HuH-7.5 (cell line): ENCODE measurements at regions not wholly inside any gene's neighbourhood (a gene's known extent, or its start where the extent isn't known, plus 50 kb on each side); places are given as distances from the start of the nearest gene placed in this dataset.
"Not testable (repeated sequence)": the region's sequence is repeated elsewhere in the genome, so short reads cannot be mapped to it uniquely, and the experiment has no call there.

Experiments
- DNase-seq: peaks from one replicate; pipeline ENCODE4 v3.0.0; 2011; ENCODE audit warnings: low spot score

- DNase-seq = no peak
These were observed 110.0 kb upstream of the MEF2A start for GRCh38 chr15:99455789-99456160.

GRCh38 chr15:99464137-99464536 lies 101.6 kb upstream of the MEF2A start:
- DNase-seq = no peak

- no peak for DNase-seq
These were observed 99.0 kb upstream of the MEF2A start for GRCh38 chr15:99466701-99467337.

- no peak for DNase-seq
These were observed 98.5 kb upstream of the MEF2A start for GRCh38 chr15:99467338-99467720.

- DNase-seq = no peak
These were observed 97.8 kb upstream of the MEF2A start for GRCh38 chr15:99467853-99468464.

- DNase-seq = not testable (repeated sequence)
These were observed 95.6 kb upstream of the MEF2A start for GRCh38 chr15:99470204-99470603.

- no peak for DNase-seq
These were observed 93.2 kb upstream of the MEF2A start for GRCh38 chr15:99472416-99473145.

GRCh38 chr15:99473981-99474906 lies 91.5 kb upstream of the MEF2A start:
- DNase-seq = no peak

GRCh38 chr15:99474909-99475753 lies 90.7 kb upstream of the MEF2A start:
- DNase-seq = no peak

- DNase-seq = no peak
These were observed 89.9 kb upstream of the MEF2A start for GRCh38 chr15:99475754-99476412.

- no peak for DNase-seq
These were observed 89.2 kb upstream of the MEF2A start for GRCh38 chr15:99476413-99477222.

GRCh38 chr15:99477791-99478471 lies 87.9 kb upstream of the MEF2A start:
- no peak for DNase-seq

GRCh38 chr15:99478977-99479376 lies 86.8 kb upstream of the MEF2A start:
- no peak for DNase-seq

GRCh38 chr15:99480016-99480810 lies 85.6 kb upstream of the MEF2A start:
- no peak for DNase-seq

- DNase-seq = no peak
These were observed 84.5 kb upstream of the MEF2A start for GRCh38 chr15:99481113-99481950.

GRCh38 chr15:99481951-99482230 lies 83.9 kb upstream of the MEF2A start:
- no peak for DNase-seq

GRCh38 chr15:99482993-99483392 lies 82.8 kb upstream of the MEF2A start:
- DNase-seq = no peak
